Loucy (cell line): ENCODE measurements at regions not wholly inside any gene's neighbourhood (a gene's known extent, or its start where the extent isn't known, plus 50 kb on each side); places are given as distances from the start of the nearest gene placed in this dataset.

Experiments used
- H2AFZ ChIP-seq: fragments of 200-600 bp; sonication (generic); 2 replicates; pipeline ENCODE4 v1.6.0; 2016; ENCODE audit warnings: antibody characterized with exemption, mild to moderate bottlenecking, low read length, moderate library complexity
- H3F3A ChIP-seq: fragments of 200-600 bp; 2 replicates; pipeline ENCODE4 v1.6.0; 2016; ENCODE audit warnings: antibody characterized with exemption, low read depth, mild to moderate bottlenecking
- H3K27me3 ChIP-seq: fragments of 200-600 bp; sonication (generic); 2 replicates; pipeline ENCODE4 v1.6.1; 2014; ENCODE audit warnings: low read length, mild to moderate bottlenecking; ENCODE audit not compliant: insufficient read depth, poor library complexity, severe bottlenecking
- H3K36me3 ChIP-seq: fragments of 200-600 bp; sonication (generic); 2 replicates; pipeline ENCODE4 v1.6.1; 2016; ENCODE audit warnings: low read length; ENCODE audit not compliant: insufficient read depth
- H3K4me1 ChIP-seq: fragments of 200-600 bp; sonication (generic); 2 replicates; pipeline ENCODE4 v1.5.1; 2014; ENCODE audit warnings: low read length, mild to moderate bottlenecking; ENCODE audit not compliant: insufficient read depth, poor library complexity, severe bottlenecking
- H3K4me2 ChIP-seq: fragments of 200-600 bp; sonication (generic); 2 replicates; pipeline ENCODE4 v1.6.0; 2014; ENCODE audit warnings: antibody characterized with exemption, low read length, low read depth, mild to moderate bottlenecking; ENCODE audit not compliant: poor library complexity, severe bottlenecking
- H3K4me3 ChIP-seq: fragments of 200-600 bp; sonication (generic); 2 replicates; pipeline ENCODE4 v1.5.1; 2014; ENCODE audit warnings: low read length, mild to moderate bottlenecking, mixed read lengths; ENCODE audit not compliant: poor library complexity, severe bottlenecking
- H3K79me2 ChIP-seq: fragments of 200-600 bp; sonication (generic); 2 replicates; pipeline ENCODE4 v1.6.1; 2014; ENCODE audit warnings: low read length; ENCODE audit not compliant: insufficient read depth
- H3K9ac ChIP-seq: fragments of 200-600 bp; sonication (generic); 2 replicates; pipeline ENCODE4 v1.6.0; 2014; ENCODE audit warnings: mild to moderate bottlenecking, low read depth, low read length, moderate library complexity; ENCODE audit not compliant: poor library complexity, severe bottlenecking
- H3K9me2 ChIP-seq: fragments of 200-600 bp; sonication (generic); replicated peaks from 2 replicates; pipeline ENCODE4 v1.6.1; 2016; ENCODE audit warnings: low read depth, low read length, mixed read lengths
- H3K9me3 ChIP-seq: fragments of 200-600 bp; sonication (generic); 2 replicates; pipeline ENCODE4 v1.6.1; 2014; ENCODE audit warnings: mild to moderate bottlenecking, antibody characterized with exemption, low read length, low read depth; ENCODE audit not compliant: insufficient read depth
- H4K20me1 ChIP-seq: fragments of 200-600 bp; sonication (generic); 2 replicates; pipeline ENCODE4 v1.6.0; 2014; ENCODE audit warnings: antibody characterized with exemption, low read length, mild to moderate bottlenecking; ENCODE audit not compliant: insufficient read depth, poor library complexity, severe bottlenecking
- EZH2phosphoT487 ChIP-seq: fragments of 200-600 bp; IDR thresholded peaks from 2 replicates; pipeline ENCODE4 v1.6.1; 2018; ENCODE audit warnings: antibody characterized with exemption, mild to moderate bottlenecking, moderate library complexity, borderline replicate concordance
- TF ChIP-seq, protein P1 (sequence below): fragments of 200-600 bp; sonication (generic); conservative IDR thresholded peaks from 2 replicates; pipeline ENCODE4 v1.5.1; 2014; ENCODE audit warnings: mild to moderate bottlenecking, antibody characterized with exemption, low read length

- Histone ChIP-seq H3K4me3 (no peak overlapping the region), H2AFZ (no peak overlapping the region), H3K36me3 (no peaks in the 10 kb centered on the region), H3K27me3 (no peaks in the 10 kb centered on the region), H3K4me2 (no peak overlapping the region), H3K9ac (no peak overlapping the region), H3K9me2 (0 out of 2 replicates have a peak, but pooled peaks cover 4% of the 10 kb centered on the region), H3K9me3 (no peaks in the 10 kb centered on the region), H3F3A (no peaks in the 10 kb centered on the region), H4K20me1 (no peaks in the 10 kb centered on the region), H3K79me2 (no peaks in the 10 kb centered on the region), H3K4me1 (no peaks in the 10 kb centered on the region)
- TF ChIP-seq, protein P1, sequence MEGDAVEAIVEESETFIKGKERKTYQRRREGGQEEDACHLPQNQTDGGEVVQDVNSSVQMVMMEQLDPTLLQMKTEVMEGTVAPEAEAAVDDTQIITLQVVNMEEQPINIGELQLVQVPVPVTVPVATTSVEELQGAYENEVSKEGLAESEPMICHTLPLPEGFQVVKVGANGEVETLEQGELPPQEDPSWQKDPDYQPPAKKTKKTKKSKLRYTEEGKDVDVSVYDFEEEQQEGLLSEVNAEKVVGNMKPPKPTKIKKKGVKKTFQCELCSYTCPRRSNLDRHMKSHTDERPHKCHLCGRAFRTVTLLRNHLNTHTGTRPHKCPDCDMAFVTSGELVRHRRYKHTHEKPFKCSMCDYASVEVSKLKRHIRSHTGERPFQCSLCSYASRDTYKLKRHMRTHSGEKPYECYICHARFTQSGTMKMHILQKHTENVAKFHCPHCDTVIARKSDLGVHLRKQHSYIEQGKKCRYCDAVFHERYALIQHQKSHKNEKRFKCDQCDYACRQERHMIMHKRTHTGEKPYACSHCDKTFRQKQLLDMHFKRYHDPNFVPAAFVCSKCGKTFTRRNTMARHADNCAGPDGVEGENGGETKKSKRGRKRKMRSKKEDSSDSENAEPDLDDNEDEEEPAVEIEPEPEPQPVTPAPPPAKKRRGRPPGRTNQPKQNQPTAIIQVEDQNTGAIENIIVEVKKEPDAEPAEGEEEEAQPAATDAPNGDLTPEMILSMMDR: no peak
- no peak for TF ChIP-seq EZH2phosphoT487
Observed at GRCh38 chr9:19614294-19614693, 174.5 kb downstream of the SLC24A2 start.

- H3K36me3 ChIP-seq: no peaks in the 10 kb centered on the region
- H3K79me2 ChIP-seq: no peaks in the 10 kb centered on the region
- no peaks in the 10 kb centered on the region for H4K20me1 ChIP-seq
- H3K4me2 ChIP-seq: no peak overlapping the region
- H3K4me3 ChIP-seq: no peak overlapping the region
- H3K27me3 ChIP-seq: no peaks in the 10 kb centered on the region
- no peak overlapping the region for H2AFZ ChIP-seq
- H3K9ac ChIP-seq: no peak overlapping the region
- no peaks in the 10 kb centered on the region for H3F3A ChIP-seq
- no peaks in the 10 kb centered on the region for H3K9me2 ChIP-seq
- H3K4me1 ChIP-seq: no peaks in the 10 kb centered on the region
- TF ChIP-seq, protein P1: no peak
- no peak for TF ChIP-seq EZH2phosphoT487
- no peaks in the 10 kb centered on the region for H3K9me3 ChIP-seq
Observed at GRCh38 chr9:19600538-19600937, 188.3 kb downstream of the SLC24A2 start.

GRCh38 chr9:19598722-19599121, 189.9 kb downstream of the ACER2 start:
- Histone ChIP-seq H3K4me1 (no peaks in the 10 kb centered on the region), H3K36me3 (no peaks in the 10 kb centered on the region), H3K4me3 (no peak overlapping the region), H3K27me3 (no peaks in the 10 kb centered on the region), H3K9me2 (no peaks in the 10 kb centered on the region), H3K79me2 (no peaks in the 10 kb centered on the region), H3K9ac (no peak overlapping the region), H3K4me2 (no peak overlapping the region), H4K20me1 (no peaks in the 10 kb centered on the region), H3K9me3 (no peaks in the 10 kb centered on the region), H2AFZ (no peak overlapping the region), H3F3A (no peaks in the 10 kb centered on the region)
- no peak for TF ChIP-seq EZH2phosphoT487

DNA sequence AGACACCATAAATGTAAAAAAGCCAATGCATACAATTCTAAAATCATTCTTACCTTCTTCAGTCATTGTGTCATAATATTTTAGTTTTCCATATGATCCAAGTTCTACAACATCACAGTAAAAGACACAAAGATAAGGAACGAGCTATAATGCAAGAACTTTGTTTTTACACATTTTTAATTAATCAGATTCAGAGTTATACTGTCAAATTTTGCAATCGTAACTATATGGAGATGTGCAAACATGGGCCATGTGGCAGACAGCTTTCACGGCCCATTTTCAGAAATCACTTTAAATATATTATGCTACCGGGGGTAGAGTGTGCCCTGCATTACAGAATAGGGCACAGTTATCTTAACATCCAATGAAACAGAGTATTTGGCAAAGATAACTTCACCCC, 188.4 kb downstream of the ACER2 start:
- H3K27me3 ChIP-seq: no peaks in the 10 kb centered on the region
- H3K4me1 ChIP-seq: no peaks in the 10 kb centered on the region
- no peaks in the 10 kb centered on the region for H3F3A ChIP-seq
- no peak overlapping the region for H2AFZ ChIP-seq
- H3K9me3 ChIP-seq: no peaks in the 10 kb centered on the region
- no peak overlapping the region for H3K9ac ChIP-seq
- H3K36me3 ChIP-seq: no peaks in the 10 kb centered on the region
- TF ChIP-seq EZH2phosphoT487: no peak
- TF ChIP-seq, protein P1: no peak
- H3K4me2 ChIP-seq: no peak overlapping the region
- no peak overlapping the region for H3K4me3 ChIP-seq
- no peaks in the 10 kb centered on the region for H4K20me1 ChIP-seq
- H3K9me2 ChIP-seq: no peaks in the 10 kb centered on the region
- no peaks in the 10 kb centered on the region for H3K79me2 ChIP-seq
